ENCODE measurements at regions not wholly inside any gene's neighbourhood (a gene's known extent, or its start where the extent isn't known, plus 50 kb on each side); places are given as distances from the start of the nearest gene placed in this dataset.

DNA sequence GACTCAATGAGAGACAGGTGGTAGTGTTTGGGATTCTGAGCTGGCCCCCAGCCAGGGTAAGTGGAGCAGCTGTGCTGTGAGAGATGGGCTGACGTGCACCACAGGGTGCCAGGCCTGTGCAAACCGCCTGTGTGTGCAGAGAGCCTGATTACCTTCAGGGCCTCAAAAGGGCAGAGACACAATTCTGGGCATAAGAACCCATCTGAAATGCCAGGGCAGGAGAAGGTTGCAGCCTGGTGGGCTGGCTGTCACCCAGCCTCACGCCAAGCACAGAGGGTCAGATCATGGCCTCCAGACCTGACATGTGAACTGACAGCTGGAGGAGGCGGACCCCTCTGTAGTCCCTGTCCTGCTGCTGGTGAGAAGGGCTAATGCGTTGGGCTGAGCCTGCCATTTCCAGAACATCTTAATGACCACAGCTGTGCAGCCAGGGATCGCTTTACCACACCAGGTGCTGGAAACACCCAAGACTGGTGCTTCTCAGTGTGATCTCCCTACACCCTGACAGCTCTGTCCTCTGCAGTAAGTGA is 100.9 kb downstream of the ARL4C start:
- TF ChIP-seq, protein P1, sequence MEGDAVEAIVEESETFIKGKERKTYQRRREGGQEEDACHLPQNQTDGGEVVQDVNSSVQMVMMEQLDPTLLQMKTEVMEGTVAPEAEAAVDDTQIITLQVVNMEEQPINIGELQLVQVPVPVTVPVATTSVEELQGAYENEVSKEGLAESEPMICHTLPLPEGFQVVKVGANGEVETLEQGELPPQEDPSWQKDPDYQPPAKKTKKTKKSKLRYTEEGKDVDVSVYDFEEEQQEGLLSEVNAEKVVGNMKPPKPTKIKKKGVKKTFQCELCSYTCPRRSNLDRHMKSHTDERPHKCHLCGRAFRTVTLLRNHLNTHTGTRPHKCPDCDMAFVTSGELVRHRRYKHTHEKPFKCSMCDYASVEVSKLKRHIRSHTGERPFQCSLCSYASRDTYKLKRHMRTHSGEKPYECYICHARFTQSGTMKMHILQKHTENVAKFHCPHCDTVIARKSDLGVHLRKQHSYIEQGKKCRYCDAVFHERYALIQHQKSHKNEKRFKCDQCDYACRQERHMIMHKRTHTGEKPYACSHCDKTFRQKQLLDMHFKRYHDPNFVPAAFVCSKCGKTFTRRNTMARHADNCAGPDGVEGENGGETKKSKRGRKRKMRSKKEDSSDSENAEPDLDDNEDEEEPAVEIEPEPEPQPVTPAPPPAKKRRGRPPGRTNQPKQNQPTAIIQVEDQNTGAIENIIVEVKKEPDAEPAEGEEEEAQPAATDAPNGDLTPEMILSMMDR (IDR thresholded peaks at IDR 0.05; ENCODE audit: insufficient read depth, low read length): no peak
- no peak for TF ChIP-seq GABPA (IDR thresholded peaks at IDR 0.05; ENCODE audit: low read depth)
- TF ChIP-seq POLR2AphosphoS5 (IDR thresholded peaks at IDR 0.05; ENCODE audit: low read depth): no peak
